ENCODE measurements at regions not wholly inside any gene's neighbourhood (a gene's known extent, or its start where the extent isn't known, plus 50 kb on each side); places are given as distances from the start of the nearest gene placed in this dataset.

GRCh38 chr9:107653263-107653821 is 163.8 kb upstream of the KLF4 start:
- Histone ChIP-seq H3K4me1 (ENCODE audit: insufficient read depth, low read length) (peaks cover 11% of the 10 kb centered on the region), H3K36me3 (ENCODE audit: insufficient read depth, low read length) (no peaks in the 10 kb centered on the region), H3K27ac (ENCODE audit: low read depth, low read length) (no peak overlapping the region), H3K79me2 (ENCODE audit: insufficient read depth, low read length) (no peaks in the 10 kb centered on the region), H3K9me3 (ENCODE audit: insufficient read depth, low read depth, low read length) (no peaks in the 10 kb centered on the region), H3K4me3 (ENCODE audit: insufficient read depth, low read depth, low read length) (no peak overlapping the region), H4K20me1 (ENCODE audit: insufficient read depth, low read length) (no peaks in the 10 kb centered on the region), H3K4me2 (ENCODE audit: low read length) (no peak overlapping the region), H3K27me3 (ENCODE audit: insufficient read depth, low read length) (no peaks in the 10 kb centered on the region), H3K9ac (ENCODE audit: low read length) (no peak overlapping the region), H2AFZ (ENCODE audit: low read depth, low read length) (no peak overlapping the region)
- H3K36me3 Mint-ChIP-seq (ENCODE audit: low read depth, unreplicated experiment) = no peaks in the 10 kb centered on the region
- no peak for DNase-seq (ENCODE audit: low read depth)
- H3K4me1 Mint-ChIP-seq (ENCODE audit: low read depth, unreplicated experiment) = peaks cover 2% of the 10 kb centered on the region
- peaks cover 27% of the 10 kb centered on the region for H3K27me3 Mint-ChIP-seq (ENCODE audit: low read depth, unreplicated experiment)
- no peak overlapping the region for H3K4me3 Mint-ChIP-seq (ENCODE audit: unreplicated experiment)
- H3K27ac Mint-ChIP-seq (ENCODE audit: unreplicated experiment) = no peak overlapping the region
- TF ChIP-seq CTCF (IDR thresholded peaks at IDR 0.05; ENCODE audit: insufficient read depth, low read depth, low read length) = no peak
- no peak for TF ChIP-seq EZH2 (IDR thresholded peaks at IDR 0.05; ENCODE audit: insufficient read depth, low read length)
- no peak for FAIRE-seq
- peaks cover 3% of the 10 kb centered on the region for H3K9me3 Mint-ChIP-seq (ENCODE audit: unreplicated experiment)

- Histone ChIP-seq H3K9ac (ENCODE audit: low read length) (no peak overlapping the region), H3K27me3 (ENCODE audit: insufficient read depth, low read length) (no peaks in the 10 kb centered on the region), H3K4me2 (ENCODE audit: low read length) (no peak overlapping the region), H4K20me1 (ENCODE audit: insufficient read depth, low read length) (no peaks in the 10 kb centered on the region), H3K36me3 (ENCODE audit: insufficient read depth, low read length) (no peaks in the 10 kb centered on the region), H3K4me3 (ENCODE audit: insufficient read depth, low read depth, low read length) (no peak overlapping the region), H3K9me3 (ENCODE audit: insufficient read depth, low read depth, low read length) (no peaks in the 10 kb centered on the region), H3K27ac (ENCODE audit: low read depth, low read length) (no peak overlapping the region), H2AFZ (ENCODE audit: low read depth, low read length) (no peak overlapping the region), H3K79me2 (ENCODE audit: insufficient read depth, low read length) (no peaks in the 10 kb centered on the region), H3K4me1 (ENCODE audit: insufficient read depth, low read length) (peaks cover 11% of the 10 kb centered on the region)
- no peak for DNase-seq (ENCODE audit: low read depth)
- TF ChIP-seq EZH2 (IDR thresholded peaks at IDR 0.05; ENCODE audit: insufficient read depth, low read length) = no peak
- TF ChIP-seq CTCF (IDR thresholded peaks at IDR 0.05; ENCODE audit: insufficient read depth, low read depth, low read length) = no peak
- no peak for FAIRE-seq
- H3K4me3 Mint-ChIP-seq (ENCODE audit: unreplicated experiment) = no peak overlapping the region
- peaks cover 3% of the 10 kb centered on the region for H3K9me3 Mint-ChIP-seq (ENCODE audit: unreplicated experiment)
- no peak overlapping the region for H3K27ac Mint-ChIP-seq (ENCODE audit: unreplicated experiment)
- H3K4me1 Mint-ChIP-seq (ENCODE audit: low read depth, unreplicated experiment) = peaks cover 2% of the 10 kb centered on the region
- no peaks in the 10 kb centered on the region for H3K36me3 Mint-ChIP-seq (ENCODE audit: low read depth, unreplicated experiment)
- H3K27me3 Mint-ChIP-seq (ENCODE audit: low read depth, unreplicated experiment) = peaks cover 33% of the 10 kb centered on the region
These were observed 161.4 kb upstream of the KLF4 start for GRCh38 chr9:107650995-107651394.

GRCh38 chr9:107650321-107650720 is 160.8 kb upstream of the KLF4 start:
- H3K4me1 Mint-ChIP-seq (ENCODE audit: low read depth, unreplicated experiment) = peaks cover 3% of the 10 kb centered on the region
- no peaks in the 10 kb centered on the region for H3K79me2 ChIP-seq (ENCODE audit: insufficient read depth, low read length)
- H3K27me3 Mint-ChIP-seq (ENCODE audit: low read depth, unreplicated experiment) = peaks cover 32% of the 10 kb centered on the region
- H3K9me3 Mint-ChIP-seq (ENCODE audit: unreplicated experiment) = peaks cover 3% of the 10 kb centered on the region
- peak overlapping the region; percentile 20 for H2AFZ ChIP-seq (ENCODE audit: low read depth, low read length)
- DNase-seq (ENCODE audit: low read depth) (peak; percentile 89), FAIRE-seq (no peak)
- no peak overlapping the region for H3K9ac ChIP-seq (ENCODE audit: low read length)
- no peak overlapping the region for H3K4me3 Mint-ChIP-seq (ENCODE audit: unreplicated experiment)
- H3K36me3 ChIP-seq (ENCODE audit: insufficient read depth, low read length) = no peaks in the 10 kb centered on the region
- no peaks in the 10 kb centered on the region for H3K36me3 Mint-ChIP-seq (ENCODE audit: low read depth, unreplicated experiment)
- no peaks in the 10 kb centered on the region for H3K9me3 ChIP-seq (ENCODE audit: insufficient read depth, low read depth, low read length)
- no peak overlapping the region for H3K4me3 ChIP-seq (ENCODE audit: insufficient read depth, low read depth, low read length)
- no peak for TF ChIP-seq EZH2 (IDR thresholded peaks at IDR 0.05; ENCODE audit: insufficient read depth, low read length)
- no peak for TF ChIP-seq CTCF (IDR thresholded peaks at IDR 0.05; ENCODE audit: insufficient read depth, low read depth, low read length)
- H3K27ac ChIP-seq (ENCODE audit: low read depth, low read length) = no peak overlapping the region
- no peaks in the 10 kb centered on the region for H4K20me1 ChIP-seq (ENCODE audit: insufficient read depth, low read length)
- no peaks in the 10 kb centered on the region for H3K27me3 ChIP-seq (ENCODE audit: insufficient read depth, low read length)
- peaks cover 11% of the 10 kb centered on the region for H3K4me1 ChIP-seq (ENCODE audit: insufficient read depth, low read length)
- H3K27ac Mint-ChIP-seq (ENCODE audit: unreplicated experiment) = no peak overlapping the region
- peak overlapping the region; percentile 58 for H3K4me2 ChIP-seq (ENCODE audit: low read length)

Data from astrocyte (in vitro differentiated cells and primary cell).